IMR-90 (cell line): ENCODE measurements at regions not wholly inside any gene's neighbourhood (a gene's known extent, or its start where the extent isn't known, plus 50 kb on each side); places are given as distances from the start of the nearest gene placed in this dataset.

Experiments
- ATAC-seq: fragments of 200-7000 bp; cut with Tn5 transposase; 2 replicates; pipeline ENCODE4 v1.9.1; 2020; ENCODE audit warnings: low read depth, mild to moderate bottlenecking, moderate library complexity
- BruUV-seq: library from RNA; stranded (reverse); fragments of 400-500 nt; replicated peaks from 2 replicates; lab custom pipeline; 2021; lab: Mats Ljungman, UMichigan
- CTCF ChIA-PET: fragments of 300-600 bp; formaldehyde crosslinking; extraction: SDS; loops from one replicate; lab custom pipeline; 2021; ENCODE audit warnings: antibody characterized with exemption; lab: Yijun Ruan, JAX
- POLR2A ChIA-PET: fragments of 300-600 bp; sonication (Branson Sonifier 250); formaldehyde crosslinking; loops from one replicate; lab custom pipeline; 2022; ENCODE audit warnings: antibody characterized with exemption; ENCODE audit not compliant: unreplicated experiment; lab: Charles Lee
- DNase-seq: peaks from one replicate; pipeline ENCODE4 v3.0.0; 2013
- H2AFZ ChIP-seq: replicated peaks from 2 replicates; pipeline ENCODE3; 2013; ENCODE audit warnings: low read length, mild to moderate bottlenecking; ENCODE audit not compliant: poor library complexity
- H2AK5ac ChIP-seq: 2 replicates; pipeline ENCODE4 v1.6.1; 2013; ENCODE audit warnings: low read depth, low read length, inconsistent platforms
- H2AK9ac ChIP-seq: replicated peaks from 2 replicates; pipeline ENCODE3; 2013; ENCODE audit warnings: mild to moderate bottlenecking, low read depth, low read length, moderate library complexity; ENCODE audit not compliant: poor library complexity
- H2BK120ac ChIP-seq: 2 replicates; pipeline ENCODE4 v1.6.1; 2013; ENCODE audit warnings: low read depth, low read length, inconsistent platforms
- H2BK15ac ChIP-seq: 3 replicates; pipeline ENCODE4 v1.6.1; 2013; ENCODE audit warnings: low read depth, low read length, inconsistent platforms
- H2BK20ac ChIP-seq: 2 replicates; pipeline ENCODE4 v1.6.1; 2013; ENCODE audit warnings: low read depth, mild to moderate bottlenecking, inconsistent platforms, low read length, moderate library complexity
- H2BK5ac ChIP-seq: 2 replicates; pipeline ENCODE4 v1.6.1; 2013; ENCODE audit warnings: mild to moderate bottlenecking, low read depth, low read length, inconsistent platforms; ENCODE audit not compliant: poor library complexity, severe bottlenecking
- H3K14ac ChIP-seq: replicated peaks from 2 replicates; pipeline ENCODE4 v1.6.1; 2013; ENCODE audit warnings: low read depth, low read length, inconsistent platforms
- H3K18ac ChIP-seq: 2 replicates; pipeline ENCODE4 v1.6.1; 2013; ENCODE audit warnings: low read depth, low read length, control low read depth
- H3K23ac ChIP-seq: 2 replicates; pipeline ENCODE4 v1.6.1; 2013; ENCODE audit warnings: low read depth, low read length, inconsistent platforms
- H3K27ac ChIP-seq: 2 replicates; pipeline ENCODE4 v1.5.1; 2013; ENCODE audit warnings: mild to moderate bottlenecking, control low read depth, low read length; ENCODE audit not compliant: insufficient read depth
- H3K27me3 ChIP-seq: 2 replicates; pipeline ENCODE4 v1.6.1; 2013; ENCODE audit warnings: low read length; ENCODE audit not compliant: control insufficient read depth, insufficient read depth
- H3K36me3 ChIP-seq: 2 replicates; pipeline ENCODE4 v1.6.1; 2013; ENCODE audit warnings: low read length, mixed read lengths; ENCODE audit not compliant: control insufficient read depth, insufficient read depth
- H3K4ac ChIP-seq: 2 replicates; pipeline ENCODE4 v1.6.1; 2013; ENCODE audit warnings: low read depth, low read length, inconsistent platforms
- H3K4me1 ChIP-seq: 2 replicates; pipeline ENCODE4 v1.6.1; 2013; ENCODE audit warnings: low read length, mixed read lengths; ENCODE audit not compliant: control insufficient read depth, insufficient read depth
- H3K4me2 ChIP-seq: 2 replicates; pipeline ENCODE4 v1.6.1; 2013; ENCODE audit warnings: low read depth, mild to moderate bottlenecking, control low read depth, low read length, moderate library complexity
- H3K4me3 ChIP-seq: 2 replicates; pipeline ENCODE4 v1.5.1; 2013; ENCODE audit warnings: low read depth, mild to moderate bottlenecking, control low read depth, low read length, moderate library complexity; ENCODE audit not compliant: insufficient read depth
- H3K56ac ChIP-seq: 2 replicates; pipeline ENCODE4 v1.6.1; 2013; ENCODE audit warnings: low read length, inconsistent platforms; ENCODE audit not compliant: insufficient read depth; ENCODE audit errors: extremely low read depth
- H3K79me1 ChIP-seq, 2 experiments: 2 replicates each; pipeline ENCODE4 v1.6.1; 2013; ENCODE audit warnings: low read length in 2 of 2, inconsistent platforms in 1 of 2, low read depth in 1 of 2
- H3K9ac ChIP-seq: 2 replicates; pipeline ENCODE4 v1.6.1; 2013; ENCODE audit warnings: low read depth, low read length, control low read depth
- H3K9me1 ChIP-seq: 2 replicates; pipeline ENCODE4 v1.6.1; 2013; ENCODE audit warnings: low read length, inconsistent platforms; ENCODE audit not compliant: insufficient read depth
- H3K9me3 ChIP-seq: 2 replicates; pipeline ENCODE4 v1.6.1; 2013; ENCODE audit warnings: low read length; ENCODE audit not compliant: control insufficient read depth, insufficient read depth
- H4K20me1 ChIP-seq: 2 replicates; pipeline ENCODE4 v1.6.1; 2013; ENCODE audit warnings: low read length, inconsistent platforms; ENCODE audit not compliant: insufficient read depth
- H4K5ac ChIP-seq: 2 replicates; pipeline ENCODE4 v1.6.1; 2013; ENCODE audit warnings: mild to moderate bottlenecking, low read depth, low read length, control low read depth
- H4K8ac ChIP-seq, 2 experiments: 2 replicates each; pipeline ENCODE4 v1.6.1; 2013; ENCODE audit warnings: low read depth in 2 of 2, low read length in 2 of 2, control low read depth in 1 of 2, inconsistent platforms in 1 of 2
- H4K91ac ChIP-seq: 2 replicates; pipeline ENCODE4 v1.6.1; 2013; ENCODE audit warnings: low read depth, low read length, inconsistent platforms; ENCODE audit not compliant: insufficient read depth
- BHLHE40 ChIP-seq: fragments of 150-350 bp; IDR thresholded peaks from 2 replicates; pipeline ENCODE4 v1.6.1; 2016; ENCODE audit warnings: mild to moderate bottlenecking, low read depth, low read length
- CEBPB ChIP-seq: IDR thresholded peaks from 2 replicates; pipeline ENCODE4 v1.6.1; 2012; ENCODE audit warnings: low read depth, low read length, improper control_type of control experiment
- CHD1 ChIP-seq: IDR thresholded peaks from 2 replicates; pipeline ENCODE4 v1.6.1; 2012; ENCODE audit warnings: low read depth, low read length, improper control_type of control experiment
- ELK1 ChIP-seq: fragments of 150-350 bp; IDR thresholded peaks from 2 replicates; pipeline ENCODE4 v1.6.1; 2016; ENCODE audit warnings: low read depth, mild to moderate bottlenecking, low read length, moderate library complexity, borderline replicate concordance
- FOS ChIP-seq: fragments of 150-350 bp; IDR thresholded peaks from 2 replicates; pipeline ENCODE4 v1.6.1; 2016; ENCODE audit warnings: low read depth, low read length
- NFE2L2 ChIP-seq: fragments of 150-350 bp; IDR thresholded peaks from 2 replicates; pipeline ENCODE4 v1.6.1; 2016; ENCODE audit warnings: low read depth, mild to moderate bottlenecking, low read length
- RAD21 ChIP-seq: IDR thresholded peaks from 2 replicates; pipeline ENCODE4 v1.6.1; 2012; ENCODE audit warnings: low read length, improper control_type of control experiment
- RCOR1 ChIP-seq: IDR thresholded peaks from 2 replicates; pipeline ENCODE4 v1.6.1; 2012; ENCODE audit warnings: mild to moderate bottlenecking, low read length, improper control_type of control experiment; ENCODE audit not compliant: insufficient replicate concordance
- RFX5 ChIP-seq: IDR thresholded peaks from 2 replicates; pipeline ENCODE4 v1.8.0; 2012; ENCODE audit warnings: low read depth, mild to moderate bottlenecking, low read length, moderate library complexity
- SMC3 ChIP-seq: fragments of 150-350 bp; IDR thresholded peaks from 2 replicates; pipeline ENCODE4 v1.6.1; 2016; ENCODE audit warnings: low read depth, mild to moderate bottlenecking, antibody characterized with exemption, low read length, moderate library complexity
- USF2 ChIP-seq: fragments of 150-350 bp; IDR thresholded peaks from 2 replicates; pipeline ENCODE4 v1.6.1; 2017; ENCODE audit warnings: mild to moderate bottlenecking, antibody characterized with exemption, low read length, low read depth
- WGBS, 2 experiments: methylation state at CpG; one replicate each; pipeline versions ENCODE4 v1.1.5 to v1.1.7; 2013; ENCODE audit warnings: missing lambda C conversion rate in 2 of 2; ENCODE audit not compliant: insufficient read length in 1 of 2; ENCODE audit errors: extremely low coverage in 2 of 2; 5-methylcytosine and 5-hydroxymethylcytosine counted together
- dilution Hi-C: fragments of 300-500 bp; cut with HindIII; formaldehyde crosslinking; loops from one replicate; pipeline ENCODE4 v1.14.3; 2018; ENCODE audit warnings: low sequenced_read_pairs; ENCODE audit not compliant: unreplicated experiment
- in situ Hi-C: fragments of 300-500 bp; cut with MboI; formaldehyde crosslinking; loops from 3 replicates; pipeline ENCODE4 v1.14.3; 2019; ENCODE audit warnings: low sequenced_read_pairs, inconsistent platforms, mixed read lengths
- intact Hi-C: fragments of 100-400 bp; cut with micrococcal nuclease; formaldehyde crosslinking; loops from 2 replicates; pipeline ENCODE4 v1.10.0; 2022

- Histone ChIP-seq H3K9ac (no peak overlapping the region; the same call in 1 of the 2 replicates), H3K14ac (peak overlapping the region; percentile 84)
- no CpG with 5 or more reads among the region's 1 CpG for WGBS, 2 experiments
These were observed 94.7 kb upstream of the RBMS3 start for GRCh38 chr3:29186131-29186599.

More at GRCh38 chr3:29186131-29186599, 94.7 kb upstream of the RBMS3 start:
- peak overlapping the region; percentile 87; the same call in 1 of the 2 replicates for H3K4ac ChIP-seq
- H3K23ac ChIP-seq: peak overlapping the region; percentile 86; the same call in 1 of the 2 replicates
- dilution Hi-C loops: no loop called here
- H3K27ac ChIP-seq: peak overlapping the region; percentile 78; the same call in 1 of the 2 replicates
- DNase-seq: peak; percentile 96
- ATAC-seq: peak; percentile 73
- POLR2A ChIA-PET: interaction anchor here (0.6 kb wide), 1 partner anchor 9 kb away, joined by 6 read pairs; no protein-coding TSS in a partner anchor
- peak overlapping the region; percentile 25; the same call in 1 of the 2 replicates for H3K4me2 ChIP-seq
- H3K18ac ChIP-seq: peak overlapping the region; percentile 98; the same call in 1 of the 2 replicates
- H3K27me3 ChIP-seq: no peaks in the 10 kb centered on the region
- 0 out of 2 replicates have a peak, but pooled peaks cover 2% of the 10 kb centered on the region for H3K9me1 ChIP-seq
- H3K9me3 ChIP-seq: no peaks in the 10 kb centered on the region
- peak overlapping the region; percentile 93 for H2BK120ac ChIP-seq
- intact Hi-C loops: loop anchor here (1.0 to 5.0 kb wide), 3 partner anchors 47 to 269 kb away; no protein-coding TSS in a partner anchor
- CTCF ChIA-PET: interaction anchor here (0.6 to 0.8 kb wide), 2 partner anchors 13 to 94 kb away, joined by 3 read pairs; no protein-coding TSS in a partner anchor
- H2BK5ac ChIP-seq: peak overlapping the region; percentile 98
- H3K79me1 ChIP-seq: no peaks in the 10 kb centered on the region
- BruUV-seq: no TSS peak
- peak overlapping the region; percentile 97 for H2BK20ac ChIP-seq
- no peaks in the 10 kb centered on the region for H3K36me3 ChIP-seq
- 0 out of 2 replicates have a peak overlapping the region, but pooled peaks have one; percentile 29 for H2AK5ac ChIP-seq
- no peak overlapping the region for H2AK9ac ChIP-seq
- in situ Hi-C loops: no loop called here
- peak overlapping the region; percentile 83; the same call in 1 of the 2 replicates for H4K5ac ChIP-seq
- peak overlapping the region; percentile 53; the same call in 2 of the 3 replicates for H2BK15ac ChIP-seq
- peaks cover 16% of the 10 kb centered on the region for H3K4me1 ChIP-seq
- peak overlapping the region; percentile 91 for H4K91ac ChIP-seq
- no peak overlapping the region for H3K4me3 ChIP-seq
- no peaks in the 10 kb centered on the region for H4K20me1 ChIP-seq
- peak overlapping the region; percentile 76 for H3K56ac ChIP-seq
- no peak overlapping the region for H2AFZ ChIP-seq
- H4K8ac ChIP-seq: peak overlapping the region; percentile 79 to 91
- peak; percentile 60 for TF ChIP-seq CEBPB
- no peak for TF ChIP-seq BHLHE40
- no peak for TF ChIP-seq RAD21
- no peak for TF ChIP-seq SMC3
- no peak for TF ChIP-seq NFE2L2
- 0 out of 2 replicates have a peak, but pooled peaks have one; percentile 27 for TF ChIP-seq FOS
- no peak for TF ChIP-seq RCOR1
- TF ChIP-seq ELK1: no peak
- TF ChIP-seq RFX5: no peak
- TF ChIP-seq USF2: no peak
- TF ChIP-seq CHD1: no peak
